Osteoblast (primary cell): ENCODE measurements at regions not wholly inside any gene's neighbourhood (a gene's known extent, or its start where the extent isn't known, plus 50 kb on each side); places are given as distances from the start of the nearest gene placed in this dataset.
"Not testable (repeated sequence)": the region's sequence is repeated elsewhere in the genome, so short reads cannot be mapped to it uniquely, and the experiment has no call there.

ENCODE experiments used
- DNase-seq: peaks from one replicate; pipeline ENCODE4 v3.0.0; 2011; ENCODE audit warnings: low spot score, mixed read lengths; ENCODE audit not compliant: insufficient read length; ENCODE audit errors: missing footprints
- H2AFZ ChIP-seq: 2 replicates; pipeline ENCODE4 v1.6.0; 2011; ENCODE audit warnings: mild to moderate bottlenecking, low read length
- H3K27ac ChIP-seq: 2 replicates; pipeline ENCODE4 v1.5.1; 2011; ENCODE audit warnings: mild to moderate bottlenecking, low read depth, low read length, moderate library complexity
- H3K27me3 ChIP-seq: 2 replicates; pipeline ENCODE4 v1.6.0; 2012; ENCODE audit warnings: mild to moderate bottlenecking, control low read depth, inconsistent platforms, low read length, moderate library complexity; ENCODE audit not compliant: insufficient read depth
- H3K36me3 ChIP-seq: 2 replicates; pipeline ENCODE4 v1.5.1; 2011; ENCODE audit warnings: mild to moderate bottlenecking, low read length, control low read depth, moderate library complexity; ENCODE audit not compliant: insufficient read depth
- H3K4me1 ChIP-seq: 2 replicates; pipeline ENCODE4 v1.5.1; 2011; ENCODE audit warnings: mild to moderate bottlenecking, low read length, control low read depth, moderate library complexity; ENCODE audit not compliant: insufficient read depth
- H3K4me2 ChIP-seq: 2 replicates; pipeline ENCODE4 v1.6.0; 2011; ENCODE audit warnings: mild to moderate bottlenecking, low read length; ENCODE audit not compliant: insufficient read depth
- H3K4me3 ChIP-seq: fragments of 200-600 bp; sonication (generic); 3 replicates; pipeline ENCODE4 v1.5.1; 2012; ENCODE audit warnings: mild to moderate bottlenecking, low read length, inconsistent platforms; ENCODE audit not compliant: insufficient read depth
- H3K79me2 ChIP-seq: 2 replicates; pipeline ENCODE4 v1.6.0; 2012; ENCODE audit warnings: mild to moderate bottlenecking, low read length, control low read depth, inconsistent platforms; ENCODE audit not compliant: insufficient read depth
- H3K9me3 ChIP-seq: 2 replicates; pipeline ENCODE4 v1.5.1; 2011; ENCODE audit warnings: low read depth, low read length, control low read depth
- H4K20me1 ChIP-seq: 2 replicates; pipeline ENCODE4 v1.6.0; 2012; ENCODE audit warnings: mild to moderate bottlenecking, low read length, control low read depth; ENCODE audit not compliant: insufficient read depth
- TF ChIP-seq, protein P1 (sequence below): IDR thresholded peaks from 2 replicates; pipeline ENCODE4 v1.5.1; 2011; ENCODE audit warnings: mild to moderate bottlenecking, low read depth, low read length, moderate library complexity; ENCODE audit errors: extremely low read depth

DNA sequence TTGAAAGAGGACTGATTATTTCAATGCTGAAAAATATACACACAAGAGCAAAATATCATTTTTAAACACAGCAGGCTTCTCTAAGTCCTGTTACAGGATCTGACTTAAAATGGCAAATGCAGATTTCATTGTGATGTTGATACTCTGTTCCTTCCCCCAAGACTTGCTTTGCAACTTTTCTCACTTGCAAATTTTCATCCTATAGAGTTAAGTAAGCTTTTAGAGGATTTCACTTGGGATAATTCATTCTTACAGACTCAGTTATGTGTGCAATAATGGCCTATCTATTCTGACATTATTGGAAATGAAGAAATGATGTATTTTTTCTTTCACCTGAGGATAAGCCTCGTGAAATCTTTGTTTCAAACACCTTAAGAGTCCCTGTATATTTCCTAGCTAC lies 2403.2 kb downstream of the ARAP2 start:
- no peak overlapping the region for H3K4me3 ChIP-seq
- H3K79me2 ChIP-seq = no peaks in the 10 kb centered on the region
- H3K27ac ChIP-seq = no peak overlapping the region
- H3K4me1 ChIP-seq = no peaks in the 10 kb centered on the region
- no peak for DNase-seq
- H3K36me3 ChIP-seq = no peaks in the 10 kb centered on the region
- TF ChIP-seq, protein P1, sequence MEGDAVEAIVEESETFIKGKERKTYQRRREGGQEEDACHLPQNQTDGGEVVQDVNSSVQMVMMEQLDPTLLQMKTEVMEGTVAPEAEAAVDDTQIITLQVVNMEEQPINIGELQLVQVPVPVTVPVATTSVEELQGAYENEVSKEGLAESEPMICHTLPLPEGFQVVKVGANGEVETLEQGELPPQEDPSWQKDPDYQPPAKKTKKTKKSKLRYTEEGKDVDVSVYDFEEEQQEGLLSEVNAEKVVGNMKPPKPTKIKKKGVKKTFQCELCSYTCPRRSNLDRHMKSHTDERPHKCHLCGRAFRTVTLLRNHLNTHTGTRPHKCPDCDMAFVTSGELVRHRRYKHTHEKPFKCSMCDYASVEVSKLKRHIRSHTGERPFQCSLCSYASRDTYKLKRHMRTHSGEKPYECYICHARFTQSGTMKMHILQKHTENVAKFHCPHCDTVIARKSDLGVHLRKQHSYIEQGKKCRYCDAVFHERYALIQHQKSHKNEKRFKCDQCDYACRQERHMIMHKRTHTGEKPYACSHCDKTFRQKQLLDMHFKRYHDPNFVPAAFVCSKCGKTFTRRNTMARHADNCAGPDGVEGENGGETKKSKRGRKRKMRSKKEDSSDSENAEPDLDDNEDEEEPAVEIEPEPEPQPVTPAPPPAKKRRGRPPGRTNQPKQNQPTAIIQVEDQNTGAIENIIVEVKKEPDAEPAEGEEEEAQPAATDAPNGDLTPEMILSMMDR = no peak
- H4K20me1 ChIP-seq = no peaks in the 10 kb centered on the region
- H3K27me3 ChIP-seq = no peaks in the 10 kb centered on the region
- no peak overlapping the region for H2AFZ ChIP-seq
- no peak overlapping the region for H3K4me2 ChIP-seq
- H3K9me3 ChIP-seq = no peaks in the 10 kb centered on the region

DNA sequence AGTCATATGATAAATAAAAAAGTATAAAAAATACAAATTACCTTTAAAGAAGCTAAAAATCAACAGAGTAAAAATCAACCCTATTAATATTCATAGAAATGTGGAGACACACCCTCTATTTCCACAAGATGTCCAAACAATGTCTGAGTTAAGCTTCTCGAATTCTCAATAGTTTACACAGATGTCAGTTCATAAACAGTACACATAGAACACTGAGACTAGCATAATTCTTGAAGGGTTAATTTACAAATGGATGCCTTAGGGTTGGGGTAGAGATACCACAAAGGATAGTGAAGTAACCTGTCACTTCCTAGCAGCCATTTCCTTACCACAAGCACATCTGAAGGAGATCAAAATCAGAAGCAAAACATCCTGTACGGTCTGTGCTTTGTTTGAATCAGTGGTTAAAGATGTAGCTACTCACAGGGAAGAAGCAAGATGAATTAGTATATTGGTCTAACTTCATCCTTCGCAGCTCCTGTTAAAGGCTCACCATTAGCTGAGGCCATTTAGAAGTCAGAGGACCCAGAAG lies 2393.9 kb downstream of the ARAP2 start:
- TF ChIP-seq, protein P1 = no peak
- Histone ChIP-seq H3K27me3 (no peaks in the 10 kb centered on the region), H3K4me2 (no peak overlapping the region), H3K4me1 (no peaks in the 10 kb centered on the region), H2AFZ (no peak overlapping the region), H3K79me2 (no peaks in the 10 kb centered on the region), H3K4me3 (no peak overlapping the region), H3K27ac (no peak overlapping the region), H4K20me1 (no peaks in the 10 kb centered on the region), H3K36me3 (no peaks in the 10 kb centered on the region), H3K9me3 (no peaks in the 10 kb centered on the region)
- no peak for DNase-seq

DNA sequence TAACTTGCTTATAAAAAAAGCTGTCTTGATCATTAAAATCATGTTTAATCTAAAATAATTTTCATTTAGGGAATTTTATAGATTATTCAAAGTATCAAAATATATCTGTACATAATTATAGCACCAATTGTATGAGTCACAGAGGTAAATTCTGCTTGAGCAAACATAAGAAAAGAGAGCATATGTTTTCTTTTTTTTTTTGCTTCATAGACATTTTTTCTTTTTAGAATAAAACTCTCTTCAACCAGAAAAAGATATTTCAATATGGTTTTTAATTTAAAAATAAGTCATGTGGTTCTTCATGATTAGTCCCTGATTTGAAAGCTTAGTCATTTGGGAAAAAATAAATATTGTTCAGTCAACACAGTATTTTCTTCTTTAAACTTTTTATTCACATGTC lies 2390.6 kb downstream of the ARAP2 start:
- H3K9me3 ChIP-seq, H3K79me2 ChIP-seq, H3K27me3 ChIP-seq, H2AFZ ChIP-seq, DNase-seq, H3K4me2 ChIP-seq, H4K20me1 ChIP-seq, H3K4me3 ChIP-seq, H3K27ac ChIP-seq, H3K36me3 ChIP-seq, H3K4me1 ChIP-seq: not testable (repeated sequence)

DNA sequence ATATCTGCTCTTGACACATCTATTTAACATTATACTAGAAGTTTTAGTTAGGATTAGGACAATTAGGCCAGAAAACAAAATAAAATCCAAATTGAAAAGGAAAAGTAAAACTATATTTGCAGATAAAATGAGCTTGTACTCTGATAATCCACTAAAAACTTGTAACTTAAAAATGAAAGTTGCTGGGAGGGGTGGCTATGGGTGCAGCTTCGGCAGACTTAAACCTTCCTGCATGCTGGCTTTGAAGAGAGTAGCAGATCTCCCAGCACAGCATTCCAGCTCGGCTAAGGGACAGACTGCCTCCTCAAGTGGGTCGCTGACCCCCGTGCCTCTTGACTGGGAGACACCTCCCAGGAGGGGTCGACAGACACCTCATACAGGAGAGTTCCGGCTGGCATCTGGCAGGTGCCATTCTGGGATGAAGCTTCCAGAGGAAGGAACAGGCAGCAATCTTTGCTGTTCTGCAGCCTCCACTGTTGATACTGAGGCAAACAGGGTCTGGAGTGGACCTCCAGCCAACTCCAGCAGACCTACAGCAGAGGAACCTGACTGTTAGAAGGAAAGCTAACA lies 2379.9 kb downstream of the ARAP2 start:
- TF ChIP-seq, protein P1 = no peak
- no peaks in the 10 kb centered on the region for H3K4me1 ChIP-seq
- no peaks in the 10 kb centered on the region for H3K79me2 ChIP-seq
- no peaks in the 10 kb centered on the region for H3K27me3 ChIP-seq
- H3K4me2 ChIP-seq = no peak overlapping the region
- H4K20me1 ChIP-seq = no peaks in the 10 kb centered on the region
- H3K36me3 ChIP-seq = no peaks in the 10 kb centered on the region
- H2AFZ ChIP-seq = no peak overlapping the region
- no peaks in the 10 kb centered on the region for H3K9me3 ChIP-seq
- H3K4me3 ChIP-seq = no peak overlapping the region
- DNase-seq = no peak
- no peak overlapping the region for H3K27ac ChIP-seq
